Putamen (tissue), 1 donor: ENCODE measurements at regions not wholly inside any gene's neighbourhood (a gene's known extent, or its start where the extent isn't known, plus 50 kb on each side); places are given as distances from the start of the nearest gene placed in this dataset.
"Not testable (repeated sequence)": the region's sequence is repeated elsewhere in the genome, so short reads cannot be mapped to it uniquely, and the experiment has no call there.

ENCODE experiments used
- DNase-seq: peaks from one replicate; pipeline ENCODE4 v3.0.0-alpha.2; 2016; ENCODE audit warnings: low spot score

- no peak for DNase-seq
Measured at GRCh38 chr10:124213471-124213870, 120.1 kb upstream of the CHST15 start.

- no peak for DNase-seq
Measured at GRCh38 chr10:124212702-124213101, 119.3 kb upstream of the CHST15 start.

DNA sequence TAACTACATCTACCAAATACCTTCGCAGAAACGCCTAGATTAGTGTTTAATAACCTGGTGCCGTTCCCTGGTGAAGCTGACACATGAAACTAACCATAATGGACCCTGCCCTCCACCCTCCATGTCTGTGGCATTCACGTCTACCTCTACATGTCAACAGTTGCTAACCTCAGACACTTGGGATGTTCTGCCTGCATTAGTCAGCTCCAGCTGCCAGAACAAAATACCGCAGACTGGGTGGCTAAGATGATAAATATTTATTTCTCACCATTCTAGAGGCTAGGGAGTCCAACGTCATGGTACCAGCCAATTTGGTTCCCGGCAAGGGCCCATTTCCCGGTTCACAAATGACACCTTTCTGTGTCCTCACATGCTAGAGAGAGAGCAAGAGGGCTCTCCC lies 118.5 kb upstream of the CHST15 start:
- DNase-seq, result no peak

- no peak for DNase-seq
Measured at GRCh38 chr10:124210263-124210662, 116.9 kb upstream of the CHST15 start.

GRCh38 chr10:124207391-124207790 lies 114.0 kb upstream of the CHST15 start:
- DNase-seq, result no peak

GRCh38 chr10:124206616-124207015 lies 113.2 kb upstream of the CHST15 start:
- no peak for DNase-seq

DNA sequence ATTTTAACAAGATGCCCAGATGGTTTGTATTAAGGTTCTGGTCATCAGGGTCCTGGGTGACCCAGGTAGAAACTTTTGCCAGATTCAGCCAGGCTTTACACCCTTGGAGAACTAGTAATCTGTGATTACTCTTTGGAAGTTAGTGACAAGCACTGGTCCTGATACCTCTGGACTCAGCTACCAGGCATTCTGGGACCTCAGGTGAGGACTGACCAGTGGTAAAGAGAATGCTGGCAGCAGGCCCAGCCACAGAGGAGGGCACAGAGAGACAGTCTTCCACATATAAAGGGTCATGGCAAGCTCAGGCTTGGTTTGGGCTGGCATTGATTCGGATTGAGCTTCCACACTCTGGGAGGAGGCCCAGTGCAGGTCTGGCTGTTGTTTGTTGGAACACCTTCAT lies 112.0 kb upstream of the CHST15 start:
- no peak for DNase-seq

DNA sequence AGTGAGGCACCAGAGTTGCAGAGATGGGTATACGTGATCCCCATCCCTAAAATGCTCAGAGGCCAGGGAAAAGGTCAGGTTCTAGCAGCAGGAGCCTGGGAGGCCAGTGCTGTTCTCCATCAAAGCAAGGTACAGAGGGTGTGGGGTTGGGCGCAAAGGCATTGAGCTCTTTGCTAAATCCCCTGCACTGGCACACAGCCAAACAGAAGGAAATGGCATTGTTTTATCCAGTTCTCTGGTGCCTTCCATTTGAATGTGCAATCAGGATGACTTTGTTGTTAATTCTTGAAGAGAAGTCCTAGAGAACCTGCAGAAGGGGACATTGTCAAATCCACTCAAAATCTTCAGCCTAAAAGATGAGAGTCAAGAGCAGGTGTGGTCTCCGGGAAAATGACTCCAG lies 111.3 kb upstream of the CHST15 start:
- DNase-seq, result no peak

- DNase-seq, result no peak
Measured at GRCh38 chr10:124200011-124200410, 106.6 kb upstream of the CHST15 start.

- no peak for DNase-seq
Measured at GRCh38 chr10:124198871-124199270, 105.5 kb upstream of the CHST15 start.

- DNase-seq, result no peak
Measured at GRCh38 chr10:124198125-124198501, 104.7 kb upstream of the CHST15 start.

GRCh38 chr10:124197371-124198124 lies 104.2 kb upstream of the CHST15 start:
- peak; percentile 27 for DNase-seq

DNA sequence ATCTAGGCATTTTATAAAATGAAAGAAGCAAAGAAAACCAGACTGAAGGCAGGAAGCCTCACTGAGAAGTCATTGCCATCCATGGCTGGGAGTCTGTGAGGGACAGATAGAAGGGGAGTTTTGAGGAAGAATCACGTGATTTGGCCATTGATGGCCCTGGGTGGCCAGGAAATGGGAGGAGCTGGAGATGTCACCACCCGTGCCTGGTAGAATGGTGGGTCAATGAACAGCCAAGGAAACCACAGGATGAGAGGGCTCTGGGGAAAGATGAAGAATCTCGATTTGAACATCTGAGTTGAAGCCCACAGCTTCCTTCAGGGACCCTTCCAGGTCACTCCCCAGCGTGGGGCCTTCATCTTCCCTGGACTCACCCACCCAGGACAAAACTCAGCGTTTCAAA lies 103.3 kb upstream of the CHST15 start:
- no peak for DNase-seq

DNA sequence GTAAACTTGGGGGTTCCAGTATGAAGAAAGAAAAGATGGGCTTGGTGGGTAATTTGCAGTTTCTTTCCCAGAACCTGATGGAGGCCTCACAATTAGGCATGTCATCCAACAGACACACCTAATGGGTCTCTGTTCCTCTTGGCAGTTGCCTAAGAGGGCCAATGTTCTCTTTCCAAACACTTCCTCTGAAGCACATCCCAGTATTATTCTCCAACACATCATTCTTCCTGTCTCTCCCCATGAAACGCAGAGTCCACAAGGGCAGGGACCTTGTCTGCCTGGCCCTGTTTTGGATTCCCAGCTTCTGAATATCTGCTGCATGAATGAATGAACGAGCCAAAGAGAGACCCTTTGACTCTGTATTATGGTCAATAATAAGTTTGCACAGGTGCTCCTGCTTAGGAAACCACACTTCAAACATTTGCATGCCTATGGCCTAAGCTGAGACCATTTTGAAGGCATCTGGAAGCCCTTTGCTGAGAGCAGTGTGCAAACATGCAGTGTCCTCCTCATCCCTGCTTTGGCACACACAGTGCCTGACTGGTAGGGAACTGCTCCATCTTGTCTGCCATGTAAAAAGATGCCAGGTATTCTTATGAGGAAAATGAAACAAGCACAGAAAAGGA lies 100.9 kb upstream of the CHST15 start:
- DNase-seq, result no peak

DNA sequence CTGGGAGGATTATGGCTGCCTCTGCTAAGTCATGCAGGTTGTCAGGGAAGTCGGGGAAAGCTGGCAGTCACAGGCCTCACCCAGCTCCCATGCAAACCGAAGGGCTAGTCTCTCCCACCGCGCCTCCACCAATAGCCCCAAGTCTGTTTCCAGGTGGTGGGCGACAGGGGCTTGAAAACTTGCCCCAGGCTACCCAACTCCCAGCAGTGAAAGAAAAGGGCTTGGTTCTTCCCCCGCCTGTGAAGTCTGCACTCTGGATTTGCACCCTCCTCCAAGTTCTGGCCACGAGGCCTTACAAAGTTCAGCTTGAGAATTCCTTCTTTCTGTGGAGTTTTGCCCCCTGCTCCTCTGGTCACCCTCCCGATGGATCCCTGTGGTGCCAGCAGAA lies 99.9 kb upstream of the CHST15 start:
- no peak for DNase-seq

DNA sequence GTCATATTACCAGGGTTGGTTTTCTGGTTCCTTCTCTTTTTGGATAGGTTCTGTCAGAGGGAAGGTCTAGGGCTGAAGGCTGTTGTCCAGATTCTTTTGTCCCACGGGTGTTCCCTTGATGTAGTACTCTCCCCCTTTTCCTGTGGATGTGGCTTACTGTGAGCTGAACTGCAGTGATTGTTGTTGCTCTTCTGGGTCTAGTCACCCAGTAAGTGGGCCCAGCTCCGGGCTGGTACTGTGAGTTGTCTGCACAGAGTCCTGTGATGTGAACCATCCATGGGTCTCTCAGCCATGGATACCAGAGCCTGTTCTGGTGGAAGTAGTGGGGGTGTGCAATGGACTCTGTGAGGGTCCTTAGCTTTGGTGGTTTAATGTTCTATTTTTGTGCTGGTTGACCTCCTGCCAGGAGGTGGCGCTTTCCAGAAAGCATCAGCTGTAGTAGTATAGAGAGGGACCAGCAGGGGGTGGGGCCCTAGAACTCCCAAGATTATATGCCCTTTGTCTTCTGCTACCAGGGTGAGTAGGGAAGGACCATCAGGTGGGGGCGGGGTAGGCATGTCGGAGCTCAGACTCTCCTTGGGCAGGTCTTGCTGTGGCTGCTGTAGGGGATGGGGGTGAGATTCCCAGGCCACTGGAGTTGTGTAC lies 99.4 kb upstream of the CHST15 start:
- not testable (repeated sequence) for DNase-seq

DNA sequence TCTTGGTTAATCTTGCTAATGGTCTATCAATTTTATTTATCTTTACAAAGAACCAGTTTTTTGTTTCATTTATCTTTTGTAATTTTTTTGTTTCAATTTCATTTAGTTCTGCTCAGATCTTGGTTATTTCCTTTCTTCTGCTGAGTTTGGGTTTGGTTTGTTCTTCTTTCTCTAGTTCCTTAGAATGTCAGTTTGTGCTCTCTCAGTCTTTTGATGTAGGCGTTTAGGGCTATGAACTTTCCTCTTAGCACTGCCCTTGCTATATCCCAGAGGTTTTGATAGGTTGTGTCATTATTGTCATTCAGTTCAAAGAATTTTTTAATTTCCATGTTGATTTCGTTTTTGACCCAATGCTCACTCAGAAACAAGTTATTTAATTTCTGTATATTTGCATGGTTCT lies 97.1 kb upstream of the CHST15 start:
- DNase-seq, result not testable (repeated sequence)

DNA sequence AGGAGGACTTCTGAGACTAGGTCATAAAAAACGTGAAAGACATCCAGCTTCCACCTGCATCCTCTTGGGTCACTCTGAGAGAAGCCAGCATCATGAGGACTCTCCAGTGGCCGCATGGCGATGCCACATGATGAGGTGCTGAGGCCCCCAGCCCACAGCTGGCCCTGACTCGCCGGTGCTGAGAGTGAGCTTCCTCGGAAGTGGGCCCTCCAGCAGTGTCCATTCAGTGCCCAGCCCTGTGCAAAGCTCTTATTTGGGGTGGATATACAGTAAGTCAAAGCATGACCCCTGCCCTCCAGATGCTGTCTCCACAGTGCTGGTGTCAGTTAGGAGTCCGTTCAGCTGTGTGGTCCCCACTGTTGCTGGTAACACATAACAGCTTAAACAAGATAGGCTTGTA lies 93.6 kb upstream of the CHST15 start:
- no peak for DNase-seq

DNA sequence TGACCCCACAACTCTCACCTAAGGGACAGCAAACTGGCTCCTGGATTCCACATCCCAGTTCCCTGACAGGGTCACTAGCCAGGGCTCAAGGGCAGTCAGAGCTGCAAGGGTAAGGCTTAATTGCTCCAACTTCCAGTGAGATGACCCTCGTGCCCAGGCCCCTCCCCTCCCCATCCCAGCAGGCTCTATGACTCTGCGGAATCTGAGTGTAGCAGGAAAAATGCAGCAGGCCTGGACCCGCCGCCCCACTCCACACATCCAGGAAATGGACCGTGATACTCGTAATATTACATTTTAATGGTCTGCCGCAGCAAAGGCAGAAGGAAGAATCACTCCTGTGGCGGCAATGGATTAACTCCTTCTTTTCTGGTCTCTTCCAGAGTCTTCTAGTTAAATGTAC lies 91.7 kb upstream of the CHST15 start:
- no peak for DNase-seq

- DNase-seq, result no peak
Measured at GRCh38 chr10:124184208-124184830, 90.9 kb upstream of the CHST15 start.

DNA sequence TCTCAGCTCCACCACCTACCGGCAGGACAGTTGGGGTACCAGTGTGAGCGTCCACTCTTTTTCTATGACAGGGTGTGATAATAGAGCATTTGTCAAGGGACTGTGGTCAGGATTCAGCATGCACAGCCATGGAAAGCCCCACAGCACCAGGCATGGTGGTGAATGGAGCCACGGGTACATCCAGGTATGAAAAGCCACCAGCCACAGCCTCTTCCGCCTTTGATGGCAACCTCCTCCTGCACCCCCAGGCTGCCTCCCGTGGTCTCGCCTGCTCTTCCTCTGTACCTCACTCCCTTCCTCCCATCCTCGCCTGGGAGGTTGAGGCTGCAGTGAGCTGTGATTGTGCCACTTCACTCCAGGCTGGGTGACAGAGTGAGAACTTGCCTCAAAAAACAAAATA lies 90.2 kb upstream of the CHST15 start:
- no peak for DNase-seq

GRCh38 chr10:124182088-124182541 lies 88.7 kb upstream of the CHST15 start:
- no peak for DNase-seq

DNA sequence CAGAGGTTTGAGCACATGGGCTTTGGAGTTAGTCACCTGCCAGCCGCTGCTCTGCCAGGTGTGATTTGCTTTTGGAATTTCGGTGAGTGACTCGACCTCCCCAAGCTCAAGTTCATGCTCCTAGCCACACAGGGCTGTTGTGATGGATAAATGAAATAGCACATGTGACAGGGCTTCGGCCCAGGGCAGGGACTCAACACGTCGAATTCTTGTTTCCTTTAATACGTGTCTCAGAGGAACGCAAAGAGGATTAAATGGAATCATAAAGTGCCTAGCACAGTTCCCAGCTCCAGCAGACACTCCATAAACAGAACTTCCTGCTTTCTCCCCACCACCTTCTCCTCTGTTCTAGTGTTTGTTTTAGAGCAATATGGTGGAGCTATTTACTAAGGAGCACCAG lies 88.3 kb upstream of the CHST15 start:
- no peak for DNase-seq
